HG03469 (cell line): ENCODE measurements at regions not wholly inside any gene's neighbourhood (a gene's known extent, or its start where the extent isn't known, plus 50 kb on each side); places are given as distances from the start of the nearest gene placed in this dataset.

ENCODE experiments used
- ATAC-seq: cut with Tn5 transposase; IDR thresholded peaks from one replicate; pipeline ENCODE4 v1.9.1; 2021; ENCODE audit warnings: mild to moderate bottlenecking, moderate library complexity, moderate number of reproducible peaks; ENCODE audit not compliant: unreplicated experiment

DNA sequence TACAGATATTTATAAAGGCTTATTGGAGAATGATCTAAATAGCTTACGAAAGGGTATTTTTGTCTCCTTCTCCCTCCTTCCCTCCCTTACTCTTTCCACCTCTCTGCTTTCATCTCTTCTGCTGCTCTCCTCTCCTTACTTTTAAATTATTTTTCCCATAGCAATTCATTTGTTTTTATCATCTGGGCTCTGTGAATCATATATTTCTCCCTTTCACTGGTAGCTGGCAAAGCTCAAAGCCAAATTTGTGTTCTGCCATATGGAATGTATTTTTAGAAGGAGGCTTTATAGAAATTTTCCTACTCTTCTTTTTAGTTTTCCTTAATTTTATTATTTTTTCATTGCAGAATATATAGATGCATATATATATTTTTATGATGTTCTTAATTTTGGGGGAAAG, 385.8 kb downstream of the C3orf38 start:
- ATAC-seq, result no peak

DNA sequence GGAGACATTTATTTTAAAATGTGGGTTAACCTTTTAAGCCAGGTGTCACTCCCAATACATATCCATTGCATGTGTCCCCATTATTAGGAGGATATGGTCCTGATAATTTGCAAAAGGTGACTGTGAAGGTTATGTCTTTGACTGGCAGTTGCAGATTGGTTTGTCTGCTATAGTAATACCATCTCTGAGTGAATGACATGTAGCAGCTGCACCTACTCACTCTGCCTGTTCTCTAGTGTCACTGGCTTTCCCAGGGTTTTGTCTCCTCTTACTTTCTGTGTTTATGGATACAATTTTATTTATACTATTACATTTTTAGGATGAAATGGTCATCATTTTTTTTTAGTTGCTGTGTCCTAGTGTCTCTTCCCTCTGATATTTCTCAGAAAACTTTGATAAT, 393.2 kb downstream of the C3orf38 start:
- no peak for ATAC-seq

DNA sequence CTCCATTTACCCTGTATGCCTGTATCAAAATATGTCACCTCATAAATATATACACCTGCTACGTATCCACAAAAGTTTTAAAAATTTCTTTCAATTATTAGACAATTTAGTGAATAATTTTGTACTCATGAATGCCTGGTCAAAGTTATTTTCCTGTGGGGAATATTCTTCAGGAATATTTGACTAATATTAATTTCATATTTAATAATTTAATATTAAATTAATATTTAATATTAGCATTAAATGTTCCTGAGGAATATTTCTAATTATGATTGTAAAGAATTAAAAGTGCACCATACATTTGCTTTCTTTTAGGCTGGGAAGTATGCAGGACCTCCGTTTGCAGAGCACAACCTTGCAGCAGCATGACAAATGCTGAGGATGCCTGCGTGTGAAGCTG, 422.7 kb downstream of the C3orf38 start:
- no peak for ATAC-seq

DNA sequence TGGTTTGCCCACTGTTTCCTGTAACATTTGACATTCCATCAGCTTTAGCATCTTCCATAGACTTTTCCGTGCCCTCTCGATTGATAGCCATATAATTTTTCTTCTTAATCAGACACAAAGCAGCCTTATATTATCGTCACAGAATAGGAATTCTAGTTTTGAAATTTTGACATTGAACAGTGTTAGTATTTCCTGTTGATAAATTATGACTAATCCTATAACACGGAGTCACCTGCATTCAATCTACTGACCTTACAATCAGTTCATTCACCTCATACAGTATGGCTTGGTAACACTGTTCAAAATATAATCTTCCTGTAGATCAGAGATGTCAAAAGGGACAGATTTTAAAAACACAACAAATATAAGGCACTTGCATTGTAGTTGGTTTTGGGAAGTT, 423.7 kb downstream of the C3orf38 start:
- ATAC-seq, result no peak

DNA sequence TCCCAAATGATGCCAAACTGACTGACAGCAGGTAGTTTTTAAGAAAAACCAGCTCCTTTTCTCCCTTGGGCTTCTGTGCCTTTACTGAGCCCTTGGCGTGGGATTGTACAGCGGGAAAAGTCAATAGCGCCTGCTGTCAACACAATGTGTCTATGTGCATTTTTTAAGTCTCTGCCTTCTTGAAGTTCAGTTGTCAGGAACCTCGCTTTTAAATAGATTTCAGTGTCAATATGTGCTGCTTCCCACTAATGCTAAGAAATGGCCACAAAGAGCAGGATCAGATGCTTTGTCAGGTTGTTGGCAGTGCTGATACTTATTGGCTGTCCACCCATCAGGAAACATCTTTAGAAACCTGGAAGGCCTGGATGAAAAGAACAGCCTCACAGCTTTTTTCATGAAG, 424.4 kb downstream of the C3orf38 start:
- no peak for ATAC-seq

DNA sequence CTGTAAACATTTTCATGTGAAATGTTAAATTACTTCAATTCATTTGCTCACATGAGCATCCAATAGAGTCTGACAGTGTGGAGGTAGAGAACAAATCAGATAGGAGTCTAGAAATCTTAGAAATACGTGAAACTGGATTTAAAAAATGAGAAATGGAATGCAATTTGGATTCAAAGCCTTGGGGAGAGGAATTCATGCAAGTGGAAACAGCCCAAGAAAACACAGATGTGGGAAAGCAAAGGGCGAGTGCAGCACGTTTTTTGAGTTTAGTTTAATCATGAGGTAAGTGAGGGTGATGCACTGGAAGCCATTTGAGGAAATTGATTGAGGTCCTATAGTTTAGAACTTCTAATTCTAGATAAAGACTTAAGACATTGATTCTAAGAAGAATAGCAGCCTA, 434.7 kb downstream of the C3orf38 start:
- ATAC-seq, result no peak

DNA sequence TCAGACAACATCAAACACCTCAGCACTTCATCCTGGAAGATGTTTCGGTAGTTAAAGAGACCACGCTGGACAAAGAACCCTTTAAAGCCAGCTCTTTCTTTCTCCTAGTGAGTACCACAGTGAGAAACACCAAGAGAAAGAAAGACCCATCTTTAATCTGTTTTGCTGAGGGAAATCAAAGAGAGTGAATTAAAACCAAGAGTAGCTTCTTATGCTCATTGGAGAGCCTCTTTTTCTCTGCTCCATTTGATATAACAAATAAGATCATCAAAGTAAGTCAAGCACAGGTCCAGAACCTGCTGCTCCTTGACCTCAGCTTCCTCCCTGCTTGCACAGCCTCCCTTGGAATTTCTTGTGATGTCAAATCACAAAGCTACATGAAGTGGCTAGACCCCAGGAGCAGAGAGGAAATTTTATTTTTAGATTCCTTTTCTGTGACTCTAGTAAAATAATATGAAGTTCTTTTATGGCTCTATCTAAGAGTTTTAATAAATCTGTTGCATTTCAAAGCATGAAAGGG, 436.4 kb downstream of the C3orf38 start:
- ATAC-seq, result no peak

DNA sequence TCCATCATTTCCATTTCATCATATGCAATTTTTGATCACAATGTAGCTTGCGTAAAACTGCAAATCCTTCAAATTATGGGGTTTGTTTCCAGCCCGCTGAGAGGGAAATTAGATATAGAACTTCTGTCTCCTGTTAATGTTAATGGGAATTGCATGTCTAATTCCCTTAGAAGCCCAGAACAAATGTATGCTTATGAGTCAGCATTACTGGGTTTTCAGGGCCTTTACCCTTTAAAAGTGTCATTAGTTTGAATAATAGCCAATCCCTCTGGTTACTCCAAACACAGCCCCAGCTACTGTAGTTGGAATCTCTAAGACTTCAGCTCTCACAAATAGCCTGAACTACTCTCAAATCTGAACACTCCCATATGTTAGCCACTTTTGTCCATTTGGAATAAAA, 439.4 kb downstream of the C3orf38 start:
- no peak for ATAC-seq

DNA sequence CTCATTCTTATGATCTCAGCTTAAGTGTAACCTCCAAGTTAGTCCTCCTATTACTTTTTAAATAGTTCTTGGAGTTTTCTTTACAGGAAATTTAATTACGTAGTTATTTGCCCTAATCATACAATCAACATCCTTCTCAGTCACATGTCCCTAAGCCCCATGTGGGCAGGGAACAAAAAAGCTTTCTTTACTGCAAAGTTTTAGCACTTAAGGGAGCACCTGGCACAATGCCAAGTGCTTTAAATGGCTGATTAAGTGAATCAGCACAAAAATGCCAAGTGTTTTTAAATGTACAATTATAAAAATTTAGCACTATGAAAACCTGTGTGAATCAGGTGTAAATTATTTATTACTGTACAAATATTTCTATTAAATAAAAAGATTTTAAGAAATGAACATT, 445.3 kb downstream of the C3orf38 start:
- no peak for ATAC-seq

DNA sequence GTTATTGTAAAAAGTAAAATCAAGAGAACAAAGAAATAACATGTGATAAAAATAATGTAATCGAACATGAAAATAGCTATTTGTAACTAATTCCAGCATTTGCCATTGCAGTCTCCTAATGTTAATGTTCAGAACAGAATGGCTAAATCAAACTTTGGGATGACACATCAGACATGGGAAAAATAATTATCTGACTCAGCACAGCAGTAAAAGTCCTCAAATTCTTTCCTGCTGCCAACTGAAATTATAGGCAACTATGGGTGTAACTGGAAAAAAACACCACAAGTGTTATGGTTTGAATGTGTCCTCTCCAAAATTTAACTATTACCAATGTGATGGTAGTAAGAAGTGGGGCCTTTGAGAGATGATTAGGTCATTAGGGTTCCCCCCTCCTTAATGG, 446.7 kb downstream of the C3orf38 start:
- no peak for ATAC-seq

DNA sequence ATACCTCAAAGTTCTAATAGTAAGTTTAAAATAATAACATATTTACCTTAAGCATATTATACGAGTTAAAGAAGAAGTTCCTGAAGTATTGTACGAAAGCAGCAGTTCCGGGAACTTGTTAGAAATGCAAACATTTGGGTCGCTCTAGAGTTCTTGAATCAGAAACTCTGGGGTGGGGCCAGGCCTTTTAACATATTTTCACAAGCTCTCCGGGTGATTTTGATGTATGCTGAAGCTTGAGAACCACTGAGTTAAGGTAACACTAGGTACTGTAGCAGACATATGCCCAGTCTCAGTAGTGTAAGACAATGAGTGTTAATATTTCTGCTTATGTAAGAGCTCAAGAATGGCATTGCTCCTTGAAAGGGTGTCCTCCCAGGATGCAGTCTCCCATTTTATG, 461.1 kb downstream of the C3orf38 start:
- no peak for ATAC-seq

DNA sequence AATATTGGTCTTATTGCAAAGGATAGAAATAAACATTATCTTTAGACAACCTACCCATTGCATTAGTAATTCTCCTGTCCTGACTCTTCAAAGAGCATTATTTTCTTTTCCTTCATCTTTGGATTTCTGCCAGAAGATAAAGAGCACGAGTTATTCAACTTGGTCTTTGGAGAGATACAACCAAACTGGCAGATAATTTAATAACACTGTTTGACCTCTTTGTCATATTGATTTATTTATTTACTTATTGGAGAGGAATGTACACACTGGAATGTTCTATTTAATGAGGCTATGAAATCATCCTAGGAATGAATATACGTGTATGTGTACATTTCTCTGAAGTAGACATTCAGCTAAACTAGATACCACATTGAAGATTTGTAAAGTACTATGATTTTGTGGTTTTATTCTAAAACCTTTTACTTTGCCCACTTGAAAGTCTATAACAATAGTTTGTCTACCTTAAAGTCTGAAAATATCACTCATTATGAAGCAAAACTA, 462.1 kb downstream of the C3orf38 start:
- ATAC-seq, result no peak

DNA sequence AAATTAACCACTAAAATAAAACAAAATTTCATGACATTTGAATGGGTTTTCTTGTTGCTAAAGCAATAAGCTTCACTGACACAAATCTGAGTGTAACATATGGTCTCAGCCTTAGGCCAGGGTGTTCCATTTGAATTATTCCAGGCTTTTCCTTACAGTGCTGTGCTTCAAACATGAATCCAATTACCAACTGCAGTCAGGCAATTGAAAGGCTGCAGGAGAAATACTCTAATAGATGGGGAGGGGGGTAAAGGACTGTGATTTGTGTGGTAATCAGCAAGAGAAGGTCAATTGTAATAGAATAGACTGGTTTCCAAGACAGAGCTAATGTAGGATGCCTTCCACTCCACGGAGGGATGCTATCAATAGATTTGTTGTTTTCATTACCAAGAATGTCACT, 466.7 kb downstream of the C3orf38 start:
- ATAC-seq, result no peak

DNA sequence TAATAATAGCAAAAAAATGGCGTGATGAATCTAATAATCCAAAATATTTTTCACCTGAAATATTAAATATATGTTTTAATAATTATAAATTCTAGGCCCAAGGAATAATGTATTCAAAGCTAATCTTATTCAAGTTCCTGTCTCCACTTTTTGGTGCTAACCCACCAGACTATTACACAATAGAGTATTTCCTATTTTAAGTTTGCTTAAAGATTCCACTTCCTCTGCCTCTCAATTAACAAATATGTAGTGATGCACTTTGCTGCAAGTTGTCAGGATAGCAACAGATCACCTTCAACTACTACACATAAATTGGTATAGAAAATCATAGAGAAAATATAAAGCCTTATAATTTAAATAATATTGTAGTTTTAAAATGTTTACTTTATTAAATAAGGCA, 467.5 kb downstream of the C3orf38 start:
- ATAC-seq, result no peak

DNA sequence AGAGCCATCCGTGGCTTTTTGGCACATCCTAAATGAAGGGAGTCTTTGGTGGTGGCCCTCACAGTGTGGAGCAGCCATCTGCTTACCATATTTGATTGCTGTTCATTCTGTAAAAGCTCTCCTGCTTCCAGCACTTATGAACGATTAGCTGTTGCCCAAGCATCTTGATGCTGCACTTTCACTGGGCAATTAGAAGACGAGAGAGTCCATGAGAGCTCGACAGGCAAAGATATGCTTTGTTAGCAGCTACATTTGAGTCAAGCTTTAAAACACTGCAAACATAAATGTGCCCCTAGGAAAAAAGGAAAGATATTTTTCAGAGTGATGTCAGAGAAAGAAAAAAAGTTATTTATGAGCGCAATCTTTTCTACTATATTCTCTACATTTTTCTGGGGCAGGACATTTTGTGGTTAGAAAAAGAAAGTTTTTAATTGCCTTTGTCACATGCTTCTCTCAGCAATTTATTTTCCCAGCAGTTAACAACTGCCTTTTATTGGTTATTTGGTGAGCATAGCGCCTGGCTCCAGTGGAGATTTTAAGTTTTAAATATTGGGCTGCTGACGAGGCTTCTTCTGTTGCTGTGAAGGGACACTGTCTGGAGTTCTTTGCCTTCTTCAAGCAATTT, 468.4 kb downstream of the C3orf38 start:
- ATAC-seq, result no peak

DNA sequence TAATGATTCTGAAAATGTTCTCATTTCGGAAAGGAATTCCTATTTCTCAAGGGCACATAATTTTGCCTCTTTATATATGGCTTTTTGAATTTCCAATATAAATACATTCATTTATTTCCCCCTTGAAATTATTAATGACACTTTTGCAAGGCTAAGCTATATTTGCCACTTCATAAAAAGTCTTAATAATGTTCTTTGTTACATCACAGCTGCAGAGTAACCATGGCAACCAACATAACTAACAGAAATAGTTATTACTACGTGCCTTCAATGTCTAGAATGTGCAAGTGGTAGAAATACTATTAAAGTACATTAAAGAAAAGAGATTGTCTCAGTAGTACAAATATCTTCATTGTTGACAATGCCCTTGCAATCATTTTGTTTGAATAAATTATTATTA, 471.8 kb downstream of the C3orf38 start:
- ATAC-seq, result no peak

DNA sequence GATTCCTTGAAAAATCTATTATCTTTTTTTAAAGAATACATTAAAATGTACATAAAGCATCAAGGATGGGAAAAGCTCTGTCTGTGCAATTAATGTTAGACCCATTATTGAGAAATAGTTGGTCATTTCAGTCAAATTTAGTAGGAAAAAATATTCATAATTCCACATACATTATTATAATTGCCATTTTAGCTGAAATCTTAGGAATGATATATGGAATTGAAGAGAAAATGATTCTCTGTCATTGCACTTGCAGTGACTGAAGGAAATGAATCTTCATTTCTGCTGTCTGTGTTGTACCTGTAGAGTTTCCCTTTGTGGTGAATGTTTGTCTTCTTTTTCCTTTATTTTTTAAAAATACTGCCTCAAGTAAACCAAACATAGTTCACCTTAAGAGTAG, 473.9 kb downstream of the C3orf38 start:
- no peak for ATAC-seq

DNA sequence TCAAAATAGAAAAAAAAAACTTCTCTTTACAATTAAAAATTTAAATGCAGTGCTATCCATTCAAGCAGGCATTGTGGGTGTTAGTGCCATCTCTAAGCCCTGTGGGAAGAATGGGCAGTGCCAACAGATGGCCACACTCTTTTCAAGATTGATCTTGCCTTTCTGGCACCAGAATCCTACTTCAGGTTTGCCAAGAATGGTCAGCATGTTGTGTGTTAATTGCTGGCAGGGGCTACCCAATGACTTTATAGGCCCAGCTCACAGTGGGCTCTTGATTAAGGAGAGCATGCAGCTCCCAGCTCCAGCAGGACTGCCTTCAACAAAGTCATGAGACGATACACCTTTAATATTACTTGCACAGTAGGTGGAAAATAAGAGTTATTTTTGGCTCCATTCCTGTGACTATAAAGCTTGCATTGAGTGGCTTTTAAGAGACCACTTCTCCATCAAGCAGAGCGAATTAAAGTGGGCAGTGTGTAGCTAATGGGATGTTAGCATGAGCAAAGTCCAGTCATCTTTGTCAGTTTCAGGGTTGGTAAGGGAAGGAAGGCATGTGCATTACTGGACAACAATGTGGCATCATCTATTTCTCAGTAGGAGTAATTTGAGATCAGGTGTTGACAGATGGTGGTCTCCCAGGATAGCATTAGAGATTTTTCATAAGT, 476.8 kb downstream of the C3orf38 start:
- no peak for ATAC-seq

DNA sequence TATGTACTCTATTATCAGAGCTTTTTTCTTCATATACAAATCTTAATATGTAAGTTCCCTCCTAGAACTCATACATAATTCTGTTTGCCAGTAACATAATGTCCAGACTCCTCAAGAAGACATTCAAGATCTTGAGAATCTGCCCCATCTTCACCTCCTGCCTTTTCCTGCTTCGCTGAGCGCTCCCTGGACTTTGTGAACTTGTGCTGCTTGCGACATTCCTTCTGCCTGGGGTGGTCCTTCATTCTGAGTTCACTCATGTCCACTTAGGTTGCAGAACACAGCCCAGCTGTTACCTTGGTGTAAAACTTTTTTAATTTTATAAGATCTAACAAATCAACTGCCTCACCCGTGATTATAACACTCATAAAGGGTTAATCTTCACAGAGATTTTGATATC, 478.5 kb upstream of the EPHA3 start:
- no peak for ATAC-seq

DNA sequence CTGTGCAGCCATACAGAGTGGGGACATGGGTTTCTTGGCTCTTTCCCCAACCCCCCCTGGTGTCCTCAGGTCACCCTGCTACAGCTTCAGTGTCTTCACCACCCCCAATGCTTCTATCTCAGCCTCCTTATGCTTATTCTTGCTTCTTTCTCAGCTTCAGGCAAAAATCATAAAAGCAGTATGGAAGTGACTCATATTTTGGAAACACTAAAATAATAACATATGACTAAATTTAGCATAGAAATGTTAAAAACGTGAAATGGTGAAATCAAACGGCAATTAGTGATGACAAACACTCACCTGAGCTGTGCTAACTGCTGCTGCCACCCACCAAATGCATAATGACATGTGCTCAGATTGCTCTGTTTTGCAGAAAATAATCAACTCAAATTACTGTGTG, 475.2 kb upstream of the EPHA3 start:
- ATAC-seq, result no peak

DNA sequence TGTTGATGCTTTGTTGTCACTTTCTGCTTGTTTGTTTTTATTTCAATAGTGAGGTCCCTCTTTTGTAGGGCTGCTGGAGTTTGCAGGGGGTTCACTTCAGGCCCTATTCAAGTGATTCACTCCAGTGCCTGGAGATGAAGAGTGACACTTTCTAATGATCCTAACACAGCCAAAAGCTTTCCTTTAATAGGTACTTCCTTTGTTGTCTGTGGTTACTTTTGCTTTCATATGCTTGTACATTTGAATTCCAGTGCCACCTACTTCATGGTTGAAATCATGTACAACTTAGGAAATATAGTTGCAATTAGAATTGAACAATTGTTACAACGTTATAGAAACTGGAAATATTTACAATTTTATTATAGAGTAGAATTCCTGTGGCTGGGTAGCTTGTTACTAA, 466.8 kb upstream of the EPHA3 start:
- no peak for ATAC-seq

DNA sequence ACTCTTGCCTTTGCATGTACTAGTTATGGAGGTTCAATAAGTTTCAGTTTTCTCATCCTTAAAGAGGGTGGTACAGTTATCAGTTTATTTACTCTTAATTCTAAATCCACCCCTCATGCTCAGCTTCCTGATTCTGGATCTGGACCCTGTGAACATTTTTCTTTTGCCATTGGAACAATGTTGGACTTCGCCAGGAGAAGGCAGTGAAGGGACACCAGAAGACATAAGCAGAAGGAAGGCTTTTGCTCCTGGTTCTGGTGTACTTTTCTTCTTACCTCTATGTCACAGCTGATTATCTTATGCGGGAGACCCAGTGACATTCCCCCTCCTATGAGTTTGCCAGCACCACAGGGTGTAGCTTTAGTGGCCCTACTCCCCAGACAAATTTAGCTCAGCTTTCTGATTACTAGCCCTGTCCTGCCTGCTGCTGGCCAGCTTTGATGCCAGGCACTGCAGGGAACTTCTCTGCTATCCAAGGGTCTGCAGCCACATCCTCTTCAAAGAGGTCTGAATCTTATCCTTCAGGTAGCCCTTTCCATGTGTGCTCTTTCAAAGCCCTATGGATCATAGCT, 466.3 kb upstream of the EPHA3 start:
- ATAC-seq, result no peak
